ENCODE measurements at regions not wholly inside any gene's neighbourhood (a gene's known extent, or its start where the extent isn't known, plus 50 kb on each side); places are given as distances from the start of the nearest gene placed in this dataset.
"Not testable (repeated sequence)": the region's sequence is repeated elsewhere in the genome, so short reads cannot be mapped to it uniquely, and the experiment has no call there.

DNA sequence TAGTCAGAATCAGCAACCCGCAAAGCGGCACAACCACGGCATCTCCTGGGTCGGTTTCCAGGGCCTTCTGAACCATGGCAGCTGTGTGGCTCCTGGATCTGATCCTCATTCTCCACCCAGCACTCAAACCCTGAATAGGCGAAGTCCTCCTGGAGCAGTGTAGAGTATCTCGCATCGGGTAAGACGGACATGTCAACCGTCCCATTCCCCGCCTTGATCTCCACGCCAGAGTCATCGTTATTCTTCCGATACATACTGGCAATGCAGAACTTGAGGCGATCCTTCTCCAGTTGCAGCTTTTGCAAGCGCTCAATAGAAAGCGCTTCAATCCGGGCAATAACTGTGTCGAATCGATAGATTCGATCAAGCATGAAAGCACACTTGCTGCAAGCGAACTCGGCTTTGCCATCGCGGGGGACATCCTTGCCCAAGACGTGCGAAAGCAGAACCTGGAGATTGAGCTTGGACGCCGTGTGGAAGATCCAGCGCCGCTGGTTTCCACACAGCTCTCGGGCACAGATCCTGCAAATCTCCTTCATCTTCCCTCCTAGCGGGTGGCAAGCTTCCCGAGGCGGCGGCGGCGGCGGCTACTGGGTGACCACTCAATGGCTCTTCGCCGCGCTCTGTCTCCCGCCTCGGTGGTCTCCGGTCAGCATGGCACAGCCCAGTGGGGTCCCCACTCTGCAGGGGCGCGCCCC lies 142.9 kb downstream of the NBPF8 start:
- DNase-seq: not testable (repeated sequence)

DNA sequence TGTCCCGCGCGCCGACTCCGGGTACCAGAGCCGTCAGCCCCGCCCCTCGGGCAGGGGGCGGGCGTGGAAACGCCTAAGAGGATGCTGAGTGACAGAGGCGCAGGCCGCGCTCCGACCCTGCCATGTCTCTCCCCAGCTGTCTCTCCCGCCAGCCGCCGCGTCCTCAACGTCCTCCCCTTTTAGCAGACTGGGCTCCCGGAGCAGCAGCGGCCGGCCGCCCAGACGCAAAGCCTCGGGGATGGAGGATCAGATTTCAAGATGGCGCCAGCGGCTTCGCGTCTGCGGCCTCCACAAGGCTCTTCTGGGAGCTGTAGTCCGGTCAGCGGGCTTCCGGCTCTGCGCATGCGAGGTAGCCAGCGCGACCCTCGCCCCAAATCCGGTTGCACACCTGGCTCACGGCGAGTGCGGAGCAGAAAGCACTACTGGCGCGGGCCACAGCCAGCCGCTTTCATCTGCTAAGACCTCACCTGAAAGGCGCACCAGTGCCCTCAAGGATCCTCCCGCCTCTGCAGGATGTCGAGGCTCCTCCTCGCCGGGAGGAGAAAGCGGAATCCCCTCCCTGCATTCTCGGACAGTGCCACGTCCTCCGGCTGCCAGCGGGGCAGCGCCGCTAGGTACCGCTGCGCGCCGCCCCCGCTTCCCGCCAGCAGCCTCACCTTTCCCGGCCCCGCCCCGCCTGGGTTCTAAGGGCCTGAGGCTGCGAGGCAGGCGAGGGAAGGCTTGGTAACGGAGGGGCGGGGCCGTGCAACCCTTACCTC lies 143.6 kb downstream of the NBPF8 start:
- DNase-seq: peak; percentile 69

DNA sequence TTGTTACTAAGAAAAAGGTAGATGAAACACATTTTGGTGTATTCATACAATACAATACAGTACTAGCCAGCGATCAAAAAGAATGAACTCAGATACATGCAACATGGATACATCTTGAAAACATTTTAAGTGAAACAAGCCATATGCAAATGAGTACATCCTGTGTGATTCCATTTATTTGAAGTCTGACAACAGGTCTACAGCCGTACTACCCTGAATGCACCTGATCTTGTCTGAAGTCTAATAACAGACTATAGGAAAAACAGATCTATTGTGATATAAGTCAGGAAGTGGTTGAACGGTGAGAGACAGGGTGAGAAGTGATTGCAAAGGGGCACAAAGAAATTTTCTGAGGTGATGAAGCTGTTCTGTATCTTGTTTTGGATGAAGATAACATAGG lies 146.9 kb downstream of the NBPF8 start:
- DNase-seq: not testable (repeated sequence)

DNA sequence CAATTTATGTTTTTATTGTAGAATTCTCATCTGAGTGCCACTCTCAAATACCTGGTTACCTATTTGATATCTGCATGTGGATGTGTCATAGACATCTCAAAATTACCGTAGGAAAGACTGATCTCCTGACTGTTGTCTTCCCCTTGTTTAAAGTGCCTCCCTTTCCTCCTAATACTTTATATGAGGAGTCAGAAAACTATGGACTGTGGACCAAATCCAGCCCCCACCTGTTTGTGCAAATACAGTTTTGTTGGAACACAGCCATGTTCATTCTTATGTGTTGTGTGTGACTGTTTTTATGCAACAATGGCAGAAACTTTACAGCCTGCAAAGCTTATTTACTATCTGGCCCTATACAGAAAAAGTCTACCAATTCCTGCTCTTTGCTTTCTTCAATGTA lies 150.6 kb downstream of the NBPF8 start:
- DNase-seq: not testable (repeated sequence)

DNA sequence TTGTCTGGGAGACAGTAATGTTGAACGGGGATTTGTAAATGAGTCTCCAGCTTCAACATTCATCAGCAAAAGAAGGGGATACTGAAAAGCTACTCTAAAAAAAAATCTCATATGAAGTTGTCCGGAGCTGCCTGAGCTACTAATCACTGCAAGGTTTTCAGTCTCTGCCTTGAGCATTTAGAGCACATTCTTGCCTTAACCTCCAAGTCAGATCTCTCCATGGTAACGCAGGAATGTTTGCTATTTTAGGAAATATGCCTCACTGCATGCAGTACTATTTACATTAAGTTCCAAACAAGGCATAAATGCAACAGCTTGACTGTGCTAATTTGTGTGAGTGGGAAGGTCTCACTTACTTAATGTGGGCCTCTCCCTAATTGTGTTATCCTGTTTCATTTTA lies 152.8 kb downstream of the NBPF8 start:
- not testable (repeated sequence) for DNase-seq

DNA sequence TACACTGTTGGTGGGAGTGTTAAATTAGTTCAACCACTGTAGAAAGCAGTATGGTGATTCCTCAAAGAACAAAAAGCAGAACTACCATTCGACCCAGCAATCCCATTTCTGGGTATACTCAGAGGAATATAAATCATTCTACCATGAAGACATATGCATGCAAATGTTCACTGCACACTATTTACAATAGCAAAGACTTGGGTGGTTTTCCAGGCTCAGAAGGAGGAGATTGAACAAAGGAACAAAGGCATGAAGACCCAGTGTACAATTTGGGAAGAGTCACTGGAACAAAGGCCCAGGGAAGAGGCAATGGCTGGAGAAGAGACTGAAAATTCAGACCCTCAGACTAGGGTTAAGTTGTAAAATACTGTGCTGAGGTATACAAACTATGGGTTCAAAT lies 148.5 kb upstream of the NBPF26 start:
- DNase-seq: not testable (repeated sequence)

DNA sequence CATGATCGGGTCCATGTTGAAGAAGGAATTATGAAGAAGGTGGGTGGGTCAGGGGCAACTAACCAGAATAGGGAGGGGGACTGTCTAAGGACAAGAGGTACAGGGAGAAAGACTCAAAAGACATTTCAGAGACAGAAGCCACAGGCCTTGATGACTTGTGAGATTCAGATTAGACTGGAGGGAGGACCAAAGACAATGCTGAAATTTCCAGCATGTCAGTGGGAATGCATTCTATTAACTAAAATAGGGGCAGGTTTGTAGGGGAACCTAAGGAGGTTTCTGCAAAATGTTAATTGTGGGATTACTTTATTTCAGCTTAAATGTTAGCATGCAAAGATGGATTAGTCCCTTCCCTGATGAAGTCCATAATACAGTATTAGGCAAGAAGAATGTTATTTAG lies 141.6 kb upstream of the NBPF26 start:
- DNase-seq: not testable (repeated sequence)

DNA sequence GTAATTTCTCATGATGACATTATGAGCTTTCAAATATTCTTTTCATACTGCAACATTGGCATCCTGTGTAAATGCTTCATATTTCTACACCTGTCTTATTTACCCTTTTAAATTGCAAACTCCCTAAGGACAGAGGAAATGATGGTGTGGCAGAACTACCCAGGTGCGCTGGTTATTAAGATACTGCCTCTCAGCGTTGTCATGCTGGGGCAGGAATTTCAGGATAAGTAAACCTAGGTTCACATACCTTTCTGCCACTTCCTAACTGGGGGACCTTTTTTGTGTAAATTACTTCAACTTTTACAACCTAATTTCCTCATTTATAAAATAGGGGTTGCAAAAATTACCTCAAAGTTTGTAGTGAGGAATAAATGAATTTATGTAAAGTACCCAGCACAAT lies 137.7 kb upstream of the NBPF26 start:
- DNase-seq: not testable (repeated sequence)

DNA sequence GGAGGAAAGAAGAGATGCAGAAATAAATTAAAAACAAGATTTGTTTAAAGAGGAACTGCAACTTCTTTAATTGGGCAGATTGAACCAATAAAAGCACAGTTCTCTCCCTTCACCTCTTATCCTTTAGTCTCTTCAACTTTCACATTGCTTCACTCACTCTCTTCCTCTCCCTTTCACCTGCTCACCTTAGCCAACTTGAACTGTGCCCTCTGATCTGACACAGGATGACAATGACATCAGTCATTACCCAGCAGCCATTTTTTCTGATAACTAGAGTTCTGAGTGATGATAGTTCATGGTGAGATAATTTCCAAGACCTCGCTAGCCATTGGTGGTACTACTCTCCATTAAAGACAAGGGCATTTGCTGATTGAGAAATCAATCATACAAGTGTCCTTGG lies 134.9 kb upstream of the NBPF26 start:
- not testable (repeated sequence) for DNase-seq

DNA sequence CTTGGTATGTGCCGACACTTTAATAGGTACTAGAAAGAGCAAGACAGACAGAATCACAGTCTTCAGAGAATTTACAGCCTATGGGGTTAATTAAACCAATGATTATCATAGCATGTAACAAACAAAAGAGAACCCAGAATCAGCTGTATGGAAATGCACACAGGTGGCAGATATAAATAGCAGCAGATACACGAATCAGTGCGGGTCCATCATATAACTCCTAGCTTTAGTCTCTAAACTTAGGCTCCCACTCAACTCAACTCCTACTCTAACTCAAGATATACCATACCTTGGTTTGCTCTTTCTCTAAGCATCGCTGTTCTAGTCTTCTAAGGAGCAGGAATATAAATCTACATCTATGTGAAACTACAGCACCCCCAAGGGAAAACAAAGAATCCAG lies 132.0 kb upstream of the NBPF26 start:
- not testable (repeated sequence) for DNase-seq

DNA sequence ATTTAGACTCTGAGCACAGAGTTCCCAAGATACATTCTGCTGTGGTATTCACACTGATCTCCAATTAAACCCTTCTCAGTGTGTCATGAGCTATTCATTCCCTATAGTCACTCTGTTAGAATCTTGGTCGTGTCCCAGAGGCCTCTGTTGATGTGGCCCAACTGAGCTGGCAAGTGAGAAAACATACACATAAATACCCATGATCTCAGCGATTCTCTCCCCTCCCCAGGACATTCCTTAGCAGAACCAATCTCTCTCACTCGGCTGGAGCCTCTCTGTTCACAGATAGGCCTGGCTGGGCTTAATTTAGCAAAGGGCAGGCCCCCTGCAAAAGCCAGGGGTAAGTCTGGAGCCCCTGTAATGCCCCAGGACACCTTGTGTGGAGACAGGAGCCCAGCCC lies 130.8 kb upstream of the NBPF26 start:
- DNase-seq: not testable (repeated sequence)

DNA sequence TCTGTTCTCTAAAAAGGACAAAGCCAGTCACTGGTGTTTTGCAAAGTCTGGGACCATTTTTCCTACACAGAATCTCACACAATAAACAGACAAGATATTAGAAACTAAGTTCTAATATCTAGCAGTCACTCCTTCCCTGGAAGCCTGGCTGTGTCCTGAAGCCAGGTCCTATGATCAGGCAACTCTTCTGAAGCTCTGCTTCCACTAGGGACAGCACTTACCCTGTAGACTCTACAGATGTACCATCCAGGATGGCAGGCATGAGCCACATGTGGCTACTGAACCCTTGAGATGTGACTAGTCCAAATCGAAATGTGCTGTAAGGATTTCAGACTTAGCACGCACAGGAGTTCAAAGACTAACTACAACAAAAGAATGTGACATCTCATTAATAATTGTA lies 130.1 kb upstream of the NBPF26 start:
- DNase-seq: not testable (repeated sequence)

DNA sequence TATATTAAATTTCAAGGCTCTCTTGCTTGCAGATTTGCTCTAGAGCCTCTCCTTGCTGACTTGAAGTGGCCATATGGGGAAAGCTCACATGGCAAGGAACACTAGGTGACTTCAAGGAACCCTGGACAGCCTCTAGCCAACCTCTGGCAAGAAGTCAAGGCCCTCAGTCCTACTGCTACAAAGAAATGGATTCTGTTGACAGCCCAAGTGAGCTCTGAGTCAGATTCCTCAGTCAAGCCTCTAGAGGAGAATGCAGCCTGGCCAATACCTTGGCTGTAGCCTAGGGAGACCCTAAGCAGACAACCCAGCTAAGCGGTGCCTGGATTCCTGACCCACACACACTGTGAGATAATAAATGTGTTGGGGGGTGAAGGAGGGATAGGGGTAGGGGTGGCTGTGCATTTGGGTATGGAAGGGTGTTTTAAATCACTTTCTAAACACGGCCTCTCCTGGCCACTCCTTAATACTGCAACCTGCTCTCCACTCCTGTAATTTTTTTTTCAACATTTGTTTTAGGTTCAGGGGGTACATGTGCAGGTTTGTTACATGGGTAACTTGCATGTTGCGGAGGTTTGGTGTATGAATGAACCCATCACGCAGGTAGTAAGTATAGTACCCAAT lies 125.3 kb upstream of the NBPF26 start:
- DNase-seq: not testable (repeated sequence)

DNA sequence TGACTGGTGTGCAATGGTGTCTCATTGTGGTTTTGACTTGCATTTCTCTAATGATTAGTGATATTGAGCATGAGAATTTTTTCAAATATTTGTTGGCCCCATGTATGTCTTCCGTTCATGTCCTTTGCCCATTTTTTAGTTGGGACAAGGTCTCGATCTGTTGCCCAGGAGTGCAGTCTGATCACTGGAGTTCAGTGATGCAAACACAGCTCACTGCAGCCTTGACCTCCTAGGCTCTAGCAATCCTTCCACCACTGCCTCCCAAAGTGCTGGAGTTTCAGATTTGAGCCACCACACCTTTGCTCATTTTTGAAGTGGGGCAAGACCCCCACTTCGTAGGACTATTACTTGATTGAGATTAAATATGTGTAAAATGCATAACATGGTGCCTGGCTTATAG lies 124.2 kb upstream of the NBPF26 start:
- DNase-seq: not testable (repeated sequence)

DNA sequence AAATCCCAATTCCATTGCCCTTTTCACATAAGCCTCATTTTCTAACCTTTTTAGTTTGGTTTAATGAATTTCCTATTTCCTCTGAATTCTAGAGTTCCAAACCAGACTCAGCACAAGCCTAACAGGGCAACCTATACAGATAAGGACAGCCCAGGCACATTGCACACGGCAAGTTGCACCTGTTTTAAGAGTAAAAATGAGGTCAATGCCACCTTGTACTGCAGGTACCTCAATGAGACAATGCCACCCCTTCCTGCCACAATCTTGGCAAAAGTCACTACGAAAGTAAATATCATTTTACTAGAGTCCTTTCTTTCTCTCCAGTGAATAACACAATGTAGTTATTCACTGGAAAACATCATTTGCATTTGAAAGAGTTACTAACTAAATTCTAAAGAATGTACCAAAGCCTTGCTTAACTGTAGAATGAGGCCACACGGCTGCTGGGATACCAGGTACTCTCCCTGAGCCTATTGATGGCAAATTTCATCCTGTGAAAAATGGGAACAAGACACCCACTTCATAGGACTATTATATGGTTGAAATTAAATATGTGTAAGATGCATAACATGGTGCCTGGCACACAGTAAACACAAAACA lies 123.2 kb upstream of the NBPF26 start:
- not testable (repeated sequence) for DNase-seq

DNA sequence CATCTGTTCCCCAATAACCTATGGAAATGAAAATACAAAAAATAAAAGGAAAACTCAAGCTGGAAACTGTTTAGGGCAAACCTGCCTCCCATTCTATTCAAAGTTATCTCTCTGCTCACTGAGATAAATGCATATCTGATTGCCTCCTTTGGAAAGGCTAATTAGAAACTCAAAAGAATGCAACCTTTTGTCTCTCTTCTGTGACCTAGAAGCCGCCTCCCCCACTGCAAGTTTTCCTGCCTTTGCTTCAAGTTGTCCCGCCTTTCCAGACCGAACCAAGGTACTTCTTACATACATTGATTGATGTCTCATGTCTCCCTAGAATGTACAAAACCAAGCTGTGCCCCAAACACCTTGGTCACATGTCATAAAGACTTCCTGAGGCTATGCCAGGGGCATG lies 115.9 kb upstream of the NBPF26 start:
- DNase-seq: not testable (repeated sequence)

DNA sequence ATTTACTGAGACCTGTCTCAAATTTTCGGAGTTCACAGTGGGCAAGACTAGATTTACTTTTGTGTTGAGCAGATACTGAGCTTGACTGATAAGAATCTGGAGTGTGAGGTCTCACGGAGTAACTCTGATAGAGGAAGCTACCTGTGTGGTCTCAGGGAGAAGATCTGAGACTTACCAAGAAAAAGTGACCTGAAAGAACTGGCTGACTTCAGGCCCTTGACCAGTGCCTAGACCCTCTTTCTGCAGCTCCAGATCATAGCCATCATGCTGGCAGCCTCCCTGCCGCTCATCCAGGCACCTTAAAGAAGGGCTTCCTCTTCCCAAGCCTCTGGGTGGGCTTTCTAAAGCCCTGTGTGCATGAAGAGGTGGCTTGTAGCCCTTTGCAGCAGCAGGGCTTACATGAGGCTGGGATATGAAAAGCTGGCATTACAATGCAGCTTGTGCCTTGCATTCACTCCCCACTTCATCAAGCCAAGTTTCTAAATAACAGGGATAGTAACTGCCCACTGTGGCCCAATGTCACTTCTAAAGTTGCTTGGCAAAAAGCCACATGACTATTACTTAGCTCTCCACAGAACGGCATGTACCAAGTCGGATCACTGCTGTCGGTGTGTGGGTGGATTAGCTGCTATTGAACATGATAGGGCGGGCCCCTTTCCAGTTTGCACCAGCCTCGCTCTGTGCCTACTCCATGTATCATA lies 115.3 kb upstream of the NBPF26 start:
- DNase-seq: not testable (repeated sequence)

DNA sequence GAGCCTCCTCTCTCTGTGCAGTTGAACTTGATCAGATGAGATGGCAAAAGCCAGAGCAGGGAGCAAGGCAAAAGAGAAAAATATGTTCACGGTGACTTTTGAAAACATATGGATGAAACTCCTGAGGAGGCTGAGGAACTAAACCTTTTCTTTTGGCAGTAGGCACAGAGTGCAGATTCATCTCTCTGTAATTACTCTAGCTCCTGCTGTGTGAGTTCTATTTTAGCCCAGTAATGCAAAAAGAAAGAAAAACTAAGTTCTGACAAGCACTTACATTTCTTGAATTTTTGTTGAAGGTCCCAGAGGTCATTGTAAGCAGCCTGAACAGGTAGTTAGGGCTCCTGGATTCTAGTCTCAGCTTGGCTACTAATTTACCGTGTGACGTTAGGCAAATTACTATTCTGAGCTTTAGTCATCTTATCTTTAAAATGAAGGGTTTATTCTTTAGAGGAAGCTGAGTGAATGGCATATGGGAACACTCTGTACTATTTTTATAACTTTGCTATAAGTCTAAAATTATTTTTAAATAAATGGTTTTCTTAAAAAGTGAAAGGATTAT lies 114.7 kb upstream of the NBPF26 start:
- DNase-seq: not testable (repeated sequence)

DNA sequence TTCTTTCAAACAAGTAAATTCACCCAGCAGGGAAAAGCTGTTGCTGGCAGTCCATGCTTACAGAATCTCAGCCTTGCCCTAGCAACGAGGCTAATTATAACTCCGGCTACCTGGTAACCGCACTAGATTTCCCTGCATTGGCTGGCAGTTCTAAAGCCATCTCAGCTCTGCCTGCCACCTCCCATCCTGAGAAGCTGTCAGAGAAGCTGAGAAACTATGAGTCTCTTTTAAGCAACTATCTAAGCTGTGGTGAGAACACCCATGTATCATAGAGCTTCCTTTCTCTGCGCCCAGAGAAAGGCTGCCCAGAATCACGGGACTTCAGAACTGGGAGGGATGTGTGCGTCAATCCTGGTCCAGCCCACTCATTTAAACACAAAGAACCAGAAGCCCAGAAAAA lies 113.9 kb upstream of the NBPF26 start:
- not testable (repeated sequence) for DNase-seq

DNA sequence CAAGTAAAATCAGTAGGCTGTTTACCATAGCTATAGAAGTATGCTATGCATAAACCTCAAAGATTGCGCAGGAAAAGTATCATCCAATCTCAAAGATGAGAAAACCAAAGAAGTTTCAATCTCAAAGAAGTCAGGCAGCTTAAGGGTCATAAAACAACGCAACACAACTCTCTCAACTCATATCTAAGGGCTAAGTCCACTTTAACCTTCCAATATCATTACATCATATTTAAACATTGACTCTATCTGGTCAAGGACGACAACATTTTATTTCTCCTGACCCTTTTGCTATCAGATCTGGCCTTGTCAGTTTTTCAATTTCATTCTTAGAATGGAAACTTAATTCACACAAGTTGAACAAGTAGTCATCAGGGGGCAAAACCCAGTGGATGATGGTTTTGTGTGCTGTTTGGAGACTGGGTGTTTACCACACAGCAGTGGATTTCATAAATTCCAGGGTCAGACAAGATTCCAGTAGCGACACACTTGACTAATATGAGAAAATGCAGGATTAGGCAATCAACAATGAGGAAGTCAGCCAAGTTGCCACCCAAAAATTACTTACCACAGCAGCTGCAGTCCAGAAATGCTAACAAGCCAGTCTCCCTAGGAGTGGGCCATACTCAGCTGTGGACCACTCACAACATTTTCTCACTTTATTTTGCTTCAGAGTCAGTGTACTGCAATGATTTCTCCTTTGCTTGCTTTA lies 108.7 kb upstream of the NBPF26 start:
- not testable (repeated sequence) for DNase-seq

DNA sequence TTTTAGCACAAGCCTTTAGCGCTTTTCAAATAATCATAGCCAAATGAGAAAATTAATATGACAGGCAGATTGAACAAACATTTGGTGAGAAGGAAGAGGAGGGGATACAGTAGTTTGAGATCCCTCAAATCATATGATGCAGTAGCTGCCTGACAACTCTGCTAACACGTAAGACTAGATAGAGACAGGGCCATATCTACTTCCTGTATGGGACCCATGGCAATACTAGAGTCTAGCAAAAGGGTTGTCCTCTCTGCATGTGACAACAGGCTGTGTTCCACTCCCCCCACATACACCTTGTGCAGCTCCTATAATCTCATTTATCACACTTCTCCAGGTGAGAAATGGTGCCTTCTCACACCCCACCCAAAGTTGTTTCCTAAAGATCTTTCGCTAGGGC lies 106.3 kb upstream of the NBPF26 start:
- not testable (repeated sequence) for DNase-seq
